Chondrocyte (in vitro differentiated cells): ENCODE measurements at regions not wholly inside any gene's neighbourhood (a gene's known extent, or its start where the extent isn't known, plus 50 kb on each side); places are given as distances from the start of the nearest gene placed in this dataset.
"Not testable (repeated sequence)": the region's sequence is repeated elsewhere in the genome, so short reads cannot be mapped to it uniquely, and the experiment has no call there.

Experiments
- DNase-seq: peaks from one replicate; pipeline ENCODE4 v3.0.0; 2021; ENCODE audit warnings: mixed read lengths, low spot score
- H3K27ac Mint-ChIP-seq: one replicate; pipeline ENCODE4 v1.8.0; 2021; ENCODE audit warnings: mild to moderate bottlenecking, moderate library complexity, mixed read lengths; ENCODE audit not compliant: unreplicated experiment
- H3K27me3 Mint-ChIP-seq: 2 replicates; pipeline ENCODE4 v1.8.0; 2021; ENCODE audit warnings: low read depth, mixed read lengths
- H3K36me3 Mint-ChIP-seq: 2 replicates; pipeline ENCODE4 v1.8.0; 2021; ENCODE audit warnings: low read depth, mixed read lengths
- H3K4me1 Mint-ChIP-seq: 2 replicates; pipeline ENCODE4 v1.8.0; 2021; ENCODE audit warnings: low read depth, mild to moderate bottlenecking, mixed read lengths
- H3K4me3 Mint-ChIP-seq: one replicate; pipeline ENCODE4 v1.8.0; 2021; ENCODE audit warnings: mild to moderate bottlenecking, moderate library complexity, mixed read lengths; ENCODE audit not compliant: unreplicated experiment
- H3K9me3 Mint-ChIP-seq: 2 replicates; pipeline ENCODE4 v1.8.0; 2021; ENCODE audit warnings: low read depth, mixed read lengths
- TF ChIP-seq, protein P1 (sequence below): fragments of 200-600 bp; sonication (generic); IDR thresholded peaks from 2 replicates; pipeline ENCODE4 v1.5.0; 2021; ENCODE audit warnings: antibody characterized with exemption, mild to moderate bottlenecking, moderate library complexity

DNA sequence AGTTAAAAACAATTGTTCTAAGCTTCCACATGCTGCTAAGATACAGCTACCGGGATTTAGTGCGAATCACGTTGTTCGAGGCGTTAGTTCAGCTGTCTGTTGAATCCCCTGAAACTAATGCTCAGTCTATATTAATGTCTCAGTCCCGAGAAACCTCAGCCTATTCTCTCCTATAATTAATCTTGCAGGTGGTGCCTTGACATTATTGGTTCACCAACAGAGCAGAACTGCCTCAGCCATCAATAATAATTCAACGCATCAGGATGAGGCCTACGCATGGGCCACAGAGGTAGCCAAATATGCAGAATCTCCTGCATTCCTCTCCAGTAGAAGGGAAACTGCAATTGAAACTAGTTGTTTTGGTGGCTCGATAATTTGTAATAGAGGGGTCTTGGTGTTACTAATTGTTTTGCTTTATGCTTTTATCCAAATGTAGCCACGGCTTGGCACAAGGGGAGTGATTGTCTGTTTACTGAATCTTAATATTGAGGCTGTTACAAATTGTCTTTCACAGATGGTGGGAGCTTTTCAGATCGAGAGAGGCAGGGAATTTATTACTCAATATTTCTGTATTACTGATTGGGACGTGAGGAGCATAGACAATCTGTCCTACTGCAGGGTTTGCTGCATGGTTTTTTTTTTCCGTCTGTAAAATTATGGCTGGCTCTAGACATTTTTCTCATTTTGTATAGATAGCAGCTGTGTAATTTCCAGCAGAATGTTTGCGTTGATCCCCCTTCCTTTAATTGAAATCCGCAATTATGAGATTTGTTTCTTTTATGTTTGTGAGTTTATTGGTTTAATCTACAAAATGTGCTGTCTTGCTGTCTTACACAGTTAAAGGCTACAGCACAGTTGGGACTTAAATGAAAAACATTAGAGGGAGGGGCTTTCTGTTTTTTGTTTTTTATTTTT, 1036.5 kb upstream of the NOVA1 start:
- Mint-ChIP-seq H3K9me3 (no peaks in the 10 kb centered on the region), H3K27ac (no peak overlapping the region), H3K4me3 (no peak overlapping the region), H3K36me3 (no peaks in the 10 kb centered on the region), H3K27me3 (no peaks in the 10 kb centered on the region), H3K4me1 (no peaks in the 10 kb centered on the region)
- TF ChIP-seq, protein P1, sequence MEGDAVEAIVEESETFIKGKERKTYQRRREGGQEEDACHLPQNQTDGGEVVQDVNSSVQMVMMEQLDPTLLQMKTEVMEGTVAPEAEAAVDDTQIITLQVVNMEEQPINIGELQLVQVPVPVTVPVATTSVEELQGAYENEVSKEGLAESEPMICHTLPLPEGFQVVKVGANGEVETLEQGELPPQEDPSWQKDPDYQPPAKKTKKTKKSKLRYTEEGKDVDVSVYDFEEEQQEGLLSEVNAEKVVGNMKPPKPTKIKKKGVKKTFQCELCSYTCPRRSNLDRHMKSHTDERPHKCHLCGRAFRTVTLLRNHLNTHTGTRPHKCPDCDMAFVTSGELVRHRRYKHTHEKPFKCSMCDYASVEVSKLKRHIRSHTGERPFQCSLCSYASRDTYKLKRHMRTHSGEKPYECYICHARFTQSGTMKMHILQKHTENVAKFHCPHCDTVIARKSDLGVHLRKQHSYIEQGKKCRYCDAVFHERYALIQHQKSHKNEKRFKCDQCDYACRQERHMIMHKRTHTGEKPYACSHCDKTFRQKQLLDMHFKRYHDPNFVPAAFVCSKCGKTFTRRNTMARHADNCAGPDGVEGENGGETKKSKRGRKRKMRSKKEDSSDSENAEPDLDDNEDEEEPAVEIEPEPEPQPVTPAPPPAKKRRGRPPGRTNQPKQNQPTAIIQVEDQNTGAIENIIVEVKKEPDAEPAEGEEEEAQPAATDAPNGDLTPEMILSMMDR, result no peak
- DNase-seq, result no peak

GRCh38 chr14:27640688-27641087, 1042.9 kb upstream of the NOVA1 start:
- not testable (repeated sequence) for H3K4me1 Mint-ChIP-seq, H3K27ac Mint-ChIP-seq, DNase-seq, H3K36me3 Mint-ChIP-seq, H3K4me3 Mint-ChIP-seq, H3K27me3 Mint-ChIP-seq
- H3K9me3 Mint-ChIP-seq, result peaks cover 22% of the 10 kb centered on the region

DNA sequence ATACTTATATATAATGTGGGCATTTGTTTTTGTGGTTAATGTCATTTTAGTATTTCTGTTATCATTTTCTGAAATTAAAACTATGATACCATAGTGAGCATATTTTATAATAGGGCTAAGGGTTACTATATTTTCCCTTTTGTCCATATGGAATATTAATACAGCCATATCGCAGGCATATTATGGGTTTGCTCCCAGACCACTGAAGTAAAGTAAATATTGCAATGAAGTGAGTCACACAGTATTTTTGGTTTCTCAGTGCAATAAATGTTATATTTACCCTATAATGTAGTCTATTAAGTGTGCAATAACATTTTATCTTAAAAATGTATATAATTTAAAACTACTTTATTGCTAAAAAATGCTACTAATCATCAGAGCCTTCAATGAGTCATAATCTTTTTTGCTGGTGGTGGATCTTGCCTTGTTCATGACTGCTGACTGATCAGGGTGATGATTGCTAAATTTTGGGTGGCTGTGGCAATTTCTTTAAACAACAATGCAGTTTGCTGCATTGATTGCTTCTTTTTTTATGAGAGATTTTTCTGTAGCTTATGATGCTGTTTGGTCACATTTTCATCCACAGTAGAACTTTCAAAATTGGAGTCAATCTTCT, 1044.5 kb upstream of the NOVA1 start:
- peaks cover 22% of the 10 kb centered on the region for H3K9me3 Mint-ChIP-seq
- no peak for DNase-seq
- no peaks in the 10 kb centered on the region for H3K4me1 Mint-ChIP-seq
- H3K36me3 Mint-ChIP-seq, result no peaks in the 10 kb centered on the region
- TF ChIP-seq, protein P1, result no peak
- H3K4me3 Mint-ChIP-seq, result no peak overlapping the region
- no peaks in the 10 kb centered on the region for H3K27me3 Mint-ChIP-seq
- no peak overlapping the region for H3K27ac Mint-ChIP-seq

DNA sequence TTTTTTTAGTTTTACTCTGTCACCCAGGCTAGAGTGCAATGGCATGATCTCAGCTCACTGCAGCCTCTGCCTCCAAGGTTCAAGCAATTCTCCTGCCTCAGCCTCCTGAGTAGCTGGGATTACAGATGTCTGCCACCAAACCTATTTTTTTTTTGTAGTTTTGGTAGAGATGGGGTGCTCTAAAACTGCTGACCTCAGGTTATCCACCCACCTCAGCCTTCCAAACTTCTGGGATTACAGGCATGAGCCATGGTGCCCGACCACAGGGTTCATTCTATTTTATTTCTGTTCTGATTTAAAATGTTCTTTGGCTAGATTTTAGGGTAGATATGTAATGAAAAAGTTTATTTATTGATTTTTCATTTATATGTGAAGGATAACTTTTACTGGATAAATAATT, 1062.8 kb upstream of the NOVA1 start:
- Mint-ChIP-seq H3K4me1 (no peaks in the 10 kb centered on the region), H3K9me3 (peaks cover 42% of the 10 kb centered on the region), H3K27me3 (no peaks in the 10 kb centered on the region), H3K4me3 (no peak overlapping the region), H3K27ac (no peak overlapping the region), H3K36me3 (no peaks in the 10 kb centered on the region)
- TF ChIP-seq, protein P1, result no peak
- no peak for DNase-seq

DNA sequence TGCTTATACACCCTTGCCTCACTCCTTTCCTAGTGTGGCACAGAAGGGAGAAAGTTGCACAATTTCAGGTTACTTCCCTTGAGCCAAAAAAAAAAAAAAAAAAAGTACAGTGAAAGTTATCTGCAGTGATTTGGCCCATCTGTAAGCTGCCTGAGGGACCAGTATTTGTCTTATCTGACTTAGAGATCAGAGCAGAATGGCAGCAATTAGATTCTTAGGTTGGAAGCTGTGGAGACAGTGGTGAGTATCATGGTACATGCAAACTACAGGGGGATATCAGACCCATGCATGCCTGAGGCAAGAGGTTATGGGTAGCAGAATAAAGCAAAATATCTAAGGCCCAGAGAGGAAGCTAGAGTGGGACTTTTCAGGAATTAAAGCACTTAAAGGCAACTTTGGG, 1070.7 kb upstream of the NOVA1 start:
- TF ChIP-seq, protein P1, result no peak
- H3K9me3 Mint-ChIP-seq, result peaks cover 30% of the 10 kb centered on the region
- H3K27me3 Mint-ChIP-seq, result no peaks in the 10 kb centered on the region
- H3K4me1 Mint-ChIP-seq, result peaks cover 4% of the 10 kb centered on the region
- no peak overlapping the region for H3K4me3 Mint-ChIP-seq
- no peak for DNase-seq
- no peaks in the 10 kb centered on the region for H3K36me3 Mint-ChIP-seq
- no peak overlapping the region for H3K27ac Mint-ChIP-seq
